H1 (cell line): ENCODE measurements at regions not wholly inside any gene's neighbourhood (a gene's known extent, or its start where the extent isn't known, plus 50 kb on each side); places are given as distances from the start of the nearest gene placed in this dataset.
A peak's percentile ranks its signal among the peaks of the same experiment; 100 is the strongest.

Experiments
- CTCF ChIA-PET: fragments of 300-600 bp; sonication (Branson Sonifier 250); formaldehyde crosslinking; loops from one replicate; lab custom pipeline; 2021; ENCODE audit not compliant: partially characterized antibody; lab: Charles Lee
- POLR2A ChIA-PET: fragments of 300-600 bp; sonication (Branson Sonifier 250); formaldehyde crosslinking; loops from one replicate; lab custom pipeline; 2021; ENCODE audit warnings: inconsistent platforms; ENCODE audit not compliant: partially characterized antibody; lab: Charles Lee
- DNase-seq, 2 experiments: peaks; one replicate each; pipeline versions ENCODE4 v3.0.0 to v3.0.0-alpha.2; 2010 to 2022; ENCODE audit warnings: low spot score in 2 of 2, low read depth in 1 of 2, mixed read lengths in 1 of 2
- FAIRE-seq: peaks from 2 replicates; lab custom pipeline; 2011; peaks lifted over from hg19 to GRCh38; lab: Jason Lieb, UNC
- H2AFZ ChIP-seq: 2 replicates; pipeline ENCODE4 v1.8.1; 2012; ENCODE audit warnings: low read length, inconsistent platforms
- H2AK5ac ChIP-seq: 2 replicates; pipeline ENCODE4 v1.6.1; 2013; ENCODE audit warnings: low read depth, low read length
- H2BK120ac ChIP-seq: replicated peaks from 2 replicates; pipeline ENCODE3; 2013; ENCODE audit warnings: low read depth, low read length, inconsistent platforms
- H2BK12ac ChIP-seq: 2 replicates; pipeline ENCODE4 v1.6.1; 2013; ENCODE audit warnings: low read depth, low read length
- H2BK15ac ChIP-seq: 2 replicates; pipeline ENCODE4 v1.6.1; 2013; ENCODE audit warnings: low read length
- H2BK20ac ChIP-seq: 2 replicates; pipeline ENCODE4 v1.6.1; 2013; ENCODE audit warnings: low read length
- H2BK5ac ChIP-seq: 2 replicates; pipeline ENCODE4 v1.6.1; 2013; ENCODE audit warnings: low read depth, low read length
- H3K14ac ChIP-seq: 2 replicates; pipeline ENCODE4 v1.6.1; 2013; ENCODE audit warnings: inconsistent platforms; ENCODE audit not compliant: insufficient read length
- H3K18ac ChIP-seq: 2 replicates; pipeline ENCODE4 v1.6.1; 2013; ENCODE audit warnings: low read length; ENCODE audit errors: extremely low read depth
- H3K23ac ChIP-seq: 2 replicates; pipeline ENCODE4 v1.6.1; 2013; ENCODE audit warnings: inconsistent platforms; ENCODE audit not compliant: insufficient read length
- H3K23me2 ChIP-seq: 2 replicates; pipeline ENCODE4 v1.6.1; 2013; ENCODE audit warnings: low read depth, low read length
- H3K27ac ChIP-seq: 2 replicates; pipeline ENCODE4 v1.6.1; 2011; ENCODE audit warnings: low read depth, low read length, inconsistent platforms
- H3K27me3 ChIP-seq, 4 experiments: replicated peaks in 1 of 4; 1 replicate in 1 of 4; 2 replicates in 3 of 4; pipeline versions ENCODE4 v1.6.1 to v1.8.1; 2011 to 2013; ENCODE audit warnings: low read length in 3 of 4, mild to moderate bottlenecking in 3 of 4, inconsistent platforms in 2 of 4, mixed read lengths in 2 of 4, moderate library complexity in 1 of 4; ENCODE audit not compliant: control insufficient read depth in 3 of 4, insufficient read depth in 3 of 4; ENCODE audit errors: extremely low read depth in 1 of 4
- H3K36me3 ChIP-seq, 4 experiments: 2 replicates each; pipeline versions ENCODE4 v1.6.1 to v1.8.1; 2011 to 2013; ENCODE audit warnings: mild to moderate bottlenecking in 4 of 4, low read length in 3 of 4, moderate library complexity in 2 of 4, control low read depth in 1 of 4, inconsistent platforms in 1 of 4; ENCODE audit not compliant: insufficient read depth in 4 of 4, control insufficient read depth in 2 of 4
- H3K4ac ChIP-seq: replicated peaks from 2 replicates; pipeline ENCODE3; 2013; ENCODE audit warnings: low read length, low read depth, mixed read lengths, inconsistent platforms; ENCODE audit not compliant: insufficient read length
- H3K4me1 ChIP-seq, 4 experiments: replicated peaks in 1 of 4; 1 replicate in 1 of 4; 2 replicates in 3 of 4; pipeline versions ENCODE4 v1.6.1 to v1.8.1; 2011 to 2013; ENCODE audit warnings: low read length in 3 of 4, inconsistent platforms in 2 of 4, mixed read lengths in 1 of 4; ENCODE audit not compliant: insufficient read depth in 4 of 4, control insufficient read depth in 3 of 4
- H3K4me2 ChIP-seq, 2 experiments: 2 replicates each; pipeline versions ENCODE4 v1.6.1 to v1.8.1; 2011 to 2013; ENCODE audit warnings: low read depth in 2 of 2, low read length in 2 of 2, control low read depth in 1 of 2, inconsistent platforms in 1 of 2, mild to moderate bottlenecking in 1 of 2; ENCODE audit not compliant: insufficient read depth in 1 of 2
- H3K4me3 ChIP-seq, 4 experiments: fragments of 200-600, 300-600 bp in 1 of 4; sonication (generic), shearing (Covaris generic), sonication (Bioruptor Twin) in 1 of 4; 2 replicates each; pipeline versions ENCODE4 v1.5.1 to v1.8.1; 2011 to 2016; ENCODE audit warnings: low read length in 4 of 4, low read depth in 3 of 4, control low read depth in 2 of 4, inconsistent platforms in 2 of 4, mild to moderate bottlenecking in 2 of 4, mixed read lengths in 1 of 4, moderate library complexity in 1 of 4; ENCODE audit not compliant: insufficient read depth in 2 of 4; ENCODE audit errors: extremely low read depth in 1 of 4
- H3K56ac ChIP-seq: replicated peaks from 2 replicates; pipeline ENCODE3; 2013; ENCODE audit warnings: low read depth, mild to moderate bottlenecking, mixed read lengths, low read length, inconsistent platforms; ENCODE audit not compliant: insufficient read length
- H3K79me1 ChIP-seq: 2 replicates; pipeline ENCODE4 v1.6.1; 2013; ENCODE audit warnings: low read depth, low read length, control low read depth
- H3K79me2 ChIP-seq, 2 experiments: 2 replicates each; pipeline versions ENCODE4 v1.6.1 to v1.8.1; 2012 to 2013; ENCODE audit warnings: low read length in 2 of 2, mild to moderate bottlenecking in 2 of 2, inconsistent platforms in 1 of 2; ENCODE audit not compliant: insufficient read depth in 2 of 2, control insufficient read depth in 1 of 2
- H3K9ac ChIP-seq, 4 experiments: replicated peaks in 1 of 4; 1 replicate in 1 of 4; 2 replicates in 3 of 4; pipeline versions ENCODE4 v1.6.1 to v1.8.1; 2011 to 2013; ENCODE audit warnings: low read depth in 3 of 4, low read length in 3 of 4, control low read depth in 2 of 4, mild to moderate bottlenecking in 2 of 4, moderate library complexity in 2 of 4, inconsistent platforms in 1 of 4; ENCODE audit errors: extremely low read depth in 1 of 4
- H3K9me3 ChIP-seq, 2 experiments: 2 replicates each; pipeline versions ENCODE4 v1.6.1 to v1.8.1; 2012 to 2013; ENCODE audit warnings: mild to moderate bottlenecking in 2 of 2, moderate library complexity in 2 of 2, control low read depth in 1 of 2, inconsistent platforms in 1 of 2, low read depth in 1 of 2, low read length in 1 of 2, mixed read lengths in 1 of 2; ENCODE audit not compliant: insufficient read depth in 2 of 2
- H4K20me1 ChIP-seq, 2 experiments: replicated peaks in 1 of 2; 2 replicates each; pipeline versions ENCODE3 to v1.8.1; 2011 to 2013; ENCODE audit warnings: inconsistent platforms in 2 of 2, low read length in 2 of 2, mild to moderate bottlenecking in 1 of 2; ENCODE audit not compliant: insufficient read depth in 2 of 2, control insufficient read depth in 1 of 2
- H4K5ac ChIP-seq: 2 replicates; pipeline ENCODE4 v1.6.1; 2013; ENCODE audit warnings: low read length, low read depth, mixed read lengths, inconsistent platforms; ENCODE audit not compliant: insufficient read length
- H4K8ac ChIP-seq: 2 replicates; pipeline ENCODE4 v1.8.0; 2013; ENCODE audit warnings: mild to moderate bottlenecking, moderate library complexity, low read length, inconsistent platforms; ENCODE audit not compliant: insufficient read depth; ENCODE audit errors: extremely low read depth
- H4K91ac ChIP-seq: replicated peaks from 2 replicates; pipeline ENCODE3; 2013; ENCODE audit warnings: low read length, mixed read lengths, inconsistent platforms; ENCODE audit not compliant: insufficient read length
- GABPA ChIP-seq: IDR thresholded peaks from 2 replicates; pipeline ENCODE4 v1.6.1; 2011; ENCODE audit warnings: mild to moderate bottlenecking, low read length, moderate library complexity, borderline replicate concordance; ENCODE audit not compliant: insufficient read depth
- WGBS, 2 experiments: shearing (Covaris generic) in 1 of 2; methylation state at CpG; one replicate each; pipeline versions ENCODE4 v1.1.6 to v1.1.7; 2013 to 2015; ENCODE audit warnings: low lambda C conversion rate in 2 of 2, mixed read lengths in 2 of 2, inconsistent platforms in 1 of 2, low coverage in 1 of 2, missing lambda C conversion rate in 1 of 2; ENCODE audit not compliant: insufficient replicate concordance in 2 of 2, insufficient coverage in 1 of 2, insufficient read length in 1 of 2; ENCODE audit errors: extremely low coverage in 1 of 2, missing lambda C conversion rate in 1 of 2; 5-methylcytosine and 5-hydroxymethylcytosine counted together

GRCh38 chr4:71635139-71635748 is 148.6 kb downstream of the GC start:
- no peak overlapping the region for H2BK12ac ChIP-seq
- H2BK5ac ChIP-seq = no peak overlapping the region
- DNase-seq (no peak), FAIRE-seq (peak; percentile 72)
- no peak overlapping the region for H2BK15ac ChIP-seq
- no peak overlapping the region for H3K27ac ChIP-seq
- no peak overlapping the region for H3K4me2 ChIP-seq
- H3K4me3 ChIP-seq = no peak overlapping the region
- no peak overlapping the region for H4K91ac ChIP-seq
- TF ChIP-seq GABPA = no peak
- no peak overlapping the region for H2AK5ac ChIP-seq
- peaks cover 6 to 12% of the 10 kb centered on the region in 2 experiments for H3K9me3 ChIP-seq
- no peaks in the 10 kb centered on the region for H3K79me1 ChIP-seq
- H4K5ac ChIP-seq = no peak overlapping the region
- H3K23ac ChIP-seq = no peak overlapping the region
- POLR2A ChIA-PET = no interaction called here
- no peak overlapping the region for H3K14ac ChIP-seq
- H3K79me2 ChIP-seq = no peaks in the 10 kb centered on the region
- no peaks in the 10 kb centered on the region for H3K27me3 ChIP-seq
- no peaks in the 10 kb centered on the region for H4K20me1 ChIP-seq
- WGBS, 2 experiments = 86% methylated on average over 1 of the region's 1 CpG; no CpG with 5 or more reads in 1 of the 2 experiments
- no peaks in the 10 kb centered on the region; the same call in 1 of the 2 replicates for H3K23me2 ChIP-seq
- H3K4me1 ChIP-seq = peaks cover 0 to 7% (median 0%) of the 10 kb centered on the region in 4 experiments; a peak in 1 of 7 replicates
- H2BK120ac ChIP-seq = no peak overlapping the region
- H3K36me3 ChIP-seq = no peaks in the 10 kb centered on the region
- H2BK20ac ChIP-seq = no peak overlapping the region
- CTCF ChIA-PET = no interaction called here
- no peak overlapping the region for H3K9ac ChIP-seq
- no peak overlapping the region for H3K18ac ChIP-seq
- H2AFZ ChIP-seq = no peak overlapping the region
- no peak overlapping the region for H3K56ac ChIP-seq
- no peak overlapping the region for H4K8ac ChIP-seq
- no peak overlapping the region for H3K4ac ChIP-seq
